Endodermal cell (in vitro differentiated cells): ENCODE measurements at regions not wholly inside any gene's neighbourhood (a gene's known extent, or its start where the extent isn't known, plus 50 kb on each side); places are given as distances from the start of the nearest gene placed in this dataset.

Experiments
- DNase-seq: peaks from one replicate; pipeline ENCODE4 v3.0.0-alpha.2; 2017
- H3K27ac ChIP-seq: 2 replicates; pipeline ENCODE4 v1.5.1; 2013; ENCODE audit warnings: mild to moderate bottlenecking, low read depth, low read length, moderate library complexity
- H3K27me3 ChIP-seq: 2 replicates; pipeline ENCODE4 v1.6.1; 2013; ENCODE audit warnings: mild to moderate bottlenecking, low read length, moderate library complexity; ENCODE audit not compliant: insufficient read depth, control insufficient read depth, poor library complexity, severe bottlenecking
- H3K36me3 ChIP-seq: 2 replicates; pipeline ENCODE4 v1.7.0; 2013; ENCODE audit warnings: mild to moderate bottlenecking, low read length, moderate library complexity; ENCODE audit not compliant: control insufficient read depth, insufficient read depth
- H3K4me1 ChIP-seq: one replicate; pipeline ENCODE4 v1.7.0; 2013; ENCODE audit warnings: low read length; ENCODE audit not compliant: control insufficient read depth, insufficient read depth
- H3K4me3 ChIP-seq: 2 replicates; pipeline ENCODE4 v1.5.1; 2013; ENCODE audit warnings: mild to moderate bottlenecking, low read length, moderate library complexity
- H3K9ac ChIP-seq: 2 replicates; pipeline ENCODE4 v1.6.1; 2013; ENCODE audit warnings: mild to moderate bottlenecking, low read length, moderate library complexity; ENCODE audit not compliant: poor library complexity, severe bottlenecking; ENCODE audit errors: extremely low read depth
- H3K9me3 ChIP-seq: 2 replicates; pipeline ENCODE4 v1.6.1; 2013; ENCODE audit warnings: mild to moderate bottlenecking, low read length, moderate library complexity; ENCODE audit not compliant: control insufficient read depth
- H3K27ac Mint-ChIP-seq: 2 replicates; pipeline ENCODE4 v1.8.0; 2020; ENCODE audit warnings: mixed read lengths
- H3K27me3 Mint-ChIP-seq: 2 replicates; pipeline ENCODE4 v1.8.0; 2021; ENCODE audit warnings: mild to moderate bottlenecking, mixed read lengths; ENCODE audit not compliant: insufficient read depth
- H3K36me3 Mint-ChIP-seq: 2 replicates; pipeline ENCODE4 v1.8.0; 2020; ENCODE audit warnings: low read depth, mixed read lengths
- H3K4me1 Mint-ChIP-seq: 2 replicates; pipeline ENCODE4 v1.8.0; 2020; ENCODE audit warnings: mixed read lengths
- H3K4me3 Mint-ChIP-seq: 2 replicates; pipeline ENCODE4 v1.8.0; 2020; ENCODE audit warnings: mild to moderate bottlenecking, moderate library complexity, mixed read lengths
- H3K9me3 Mint-ChIP-seq: 2 replicates; pipeline ENCODE4 v1.8.0; 2020; ENCODE audit warnings: mild to moderate bottlenecking, mixed read lengths
- CTCF ChIP-seq: fragments of 200-600 bp; sonication (generic); conservative IDR thresholded peaks from 2 replicates; pipeline ENCODE4 v1.5.0; 2021; ENCODE audit warnings: antibody characterized with exemption, mild to moderate bottlenecking
- WGBS, 2 experiments: methylation state at CpG; one replicate each; pipeline versions ENCODE4 v1.1.5 to v1.1.7; 2013; ENCODE audit warnings: missing lambda C conversion rate in 2 of 2, mixed read lengths in 1 of 2; ENCODE audit not compliant: insufficient coverage in 1 of 2, insufficient read length in 1 of 2; 5-methylcytosine and 5-hydroxymethylcytosine counted together

DNA sequence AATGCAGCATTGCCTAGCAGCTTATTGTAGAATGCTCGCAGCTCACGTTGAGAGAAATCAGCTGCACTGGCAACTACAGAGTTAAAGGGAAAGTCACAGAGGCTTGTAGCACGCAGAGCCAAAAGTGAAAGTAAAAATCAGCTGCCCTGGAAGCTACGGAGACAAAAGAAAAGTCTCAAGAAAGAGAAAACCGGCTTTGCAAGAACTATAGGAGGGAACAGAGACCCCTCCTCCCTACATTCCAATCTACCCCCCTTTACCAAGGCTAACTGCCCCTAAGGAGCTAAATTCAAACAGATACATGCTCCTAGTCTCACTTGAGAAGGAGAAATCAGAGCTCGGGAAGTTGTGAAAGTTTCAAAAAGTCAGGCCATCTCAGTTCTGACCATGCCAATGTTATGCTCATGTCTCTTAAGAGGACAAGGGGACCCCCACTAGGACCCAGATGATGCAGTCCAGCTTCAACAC lies 900.4 kb downstream of the NLGN4Y start:
- Mint-ChIP-seq H3K36me3 (no peaks in the 10 kb centered on the region), H3K9me3 (no peaks in the 10 kb centered on the region), H3K4me1 (no peaks in the 10 kb centered on the region), H3K27ac (no peak overlapping the region), H3K27me3 (no peaks in the 10 kb centered on the region), H3K4me3 (no peak overlapping the region)
- Histone ChIP-seq H3K9ac (no peak overlapping the region), H3K4me1 (no peaks in the 10 kb centered on the region), H3K27me3 (no peaks in the 10 kb centered on the region), H3K9me3 (peaks cover 13% of the 10 kb centered on the region), H3K27ac (peak overlapping the region; percentile 47), H3K4me3 (no peak overlapping the region), H3K36me3 (no peaks in the 10 kb centered on the region)
- 18 to 26% methylated on average over 4 to 6 of the region's 6 CpGs for WGBS, 2 experiments
- TF ChIP-seq CTCF = no peak
- DNase-seq = no peak

- no peak for DNase-seq
- Histone ChIP-seq H3K27ac (no peak overlapping the region), H3K4me1 (no peaks in the 10 kb centered on the region), H3K9ac (no peak overlapping the region), H3K4me3 (no peak overlapping the region), H3K36me3 (no peaks in the 10 kb centered on the region), H3K9me3 (no peaks in the 10 kb centered on the region), H3K27me3 (no peaks in the 10 kb centered on the region)
- WGBS, 2 experiments = 67% methylated on average over 3 of the region's 4 CpGs; no CpG with 5 or more reads in 1 of the 2 experiments
- no peak for TF ChIP-seq CTCF
- Mint-ChIP-seq H3K4me1 (no peaks in the 10 kb centered on the region), H3K27ac (no peak overlapping the region), H3K9me3 (no peaks in the 10 kb centered on the region), H3K27me3 (no peaks in the 10 kb centered on the region), H3K36me3 (no peaks in the 10 kb centered on the region), H3K4me3 (no peak overlapping the region)
Measured at GRCh38 chrY:15440021-15440695, 915.8 kb downstream of the NLGN4Y start.

DNA sequence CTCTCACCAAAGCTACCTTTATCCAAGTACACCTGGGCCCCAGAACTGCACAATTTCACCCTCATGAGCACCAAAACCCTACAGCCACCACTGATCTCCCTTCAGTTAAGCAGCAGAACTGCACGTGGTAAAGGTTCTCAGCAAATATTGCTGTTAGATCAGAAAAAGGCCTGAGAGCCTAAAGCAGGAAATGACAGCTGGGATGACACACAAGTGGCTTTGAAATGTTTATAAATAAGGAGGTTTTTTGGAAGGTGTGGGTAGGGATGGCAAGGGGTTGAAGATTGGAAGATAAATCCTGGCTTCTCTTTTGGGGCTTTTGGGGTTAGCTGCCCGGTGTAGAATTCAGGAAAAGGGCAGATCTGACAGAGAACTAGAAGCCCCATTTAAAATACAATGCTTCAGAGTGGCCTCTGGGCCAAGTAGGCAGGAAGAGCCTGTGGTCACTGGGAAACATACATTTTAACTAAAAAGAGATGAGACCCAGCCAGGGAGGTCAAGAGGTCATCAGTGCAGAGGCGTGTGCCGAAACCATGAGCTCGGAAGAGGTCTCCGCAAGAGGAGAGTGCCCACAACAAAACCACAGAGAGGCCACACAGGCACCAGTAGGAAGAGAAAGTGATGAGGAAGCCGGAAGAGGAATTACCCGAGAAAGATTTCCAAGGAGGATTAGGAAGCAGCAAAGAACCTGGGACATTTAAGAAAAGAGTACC lies 916.5 kb downstream of the NLGN4Y start:
- no peaks in the 10 kb centered on the region for H3K9me3 ChIP-seq
- H3K4me1 ChIP-seq = no peaks in the 10 kb centered on the region
- no peak for TF ChIP-seq CTCF
- no peaks in the 10 kb centered on the region for H3K36me3 Mint-ChIP-seq
- no peaks in the 10 kb centered on the region for H3K27me3 ChIP-seq
- no peaks in the 10 kb centered on the region for H3K27me3 Mint-ChIP-seq
- no peak overlapping the region for H3K9ac ChIP-seq
- no peaks in the 10 kb centered on the region for H3K9me3 Mint-ChIP-seq
- no peak overlapping the region for H3K27ac ChIP-seq
- H3K4me3 Mint-ChIP-seq = no peak overlapping the region
- H3K4me3 ChIP-seq = no peak overlapping the region
- DNase-seq = no peak
- WGBS, 2 experiments = 76 to 85% methylated on average over 4 to 6 of the region's 8 CpGs
- H3K36me3 ChIP-seq = no peaks in the 10 kb centered on the region
- no peaks in the 10 kb centered on the region for H3K4me1 Mint-ChIP-seq
- no peak overlapping the region for H3K27ac Mint-ChIP-seq
